H9 (cell line): ENCODE measurements at regions not wholly inside any gene's neighbourhood (a gene's known extent, or its start where the extent isn't known, plus 50 kb on each side); places are given as distances from the start of the nearest gene placed in this dataset.

Experiments used
- DNase-seq: peaks from one replicate; pipeline ENCODE4 v3.0.0-alpha.2; 2017
- H2AFZ ChIP-seq: one replicate; pipeline ENCODE4 v1.6.1; 2013; ENCODE audit warnings: mild to moderate bottlenecking, low read length, control low read depth, moderate library complexity
- H2AK5ac ChIP-seq: 2 replicates; pipeline ENCODE4 v1.6.1; 2013; ENCODE audit warnings: low read length, control low read depth, mixed read lengths; ENCODE audit not compliant: insufficient read length
- H2BK120ac ChIP-seq: one replicate; pipeline ENCODE4 v1.6.1; 2013; ENCODE audit warnings: low read depth, mild to moderate bottlenecking, low read length, control low read depth, inconsistent platforms; ENCODE audit not compliant: poor library complexity, severe bottlenecking
- H2BK12ac ChIP-seq: 2 replicates; pipeline ENCODE4 v1.6.1; 2013; ENCODE audit warnings: low read length, control low read depth, mixed read lengths, low read depth; ENCODE audit not compliant: insufficient read length
- H2BK15ac ChIP-seq: 2 replicates; pipeline ENCODE4 v1.6.1; 2013; ENCODE audit warnings: low read depth, low read length, control low read depth
- H2BK20ac ChIP-seq: one replicate; pipeline ENCODE4 v1.6.1; 2013; ENCODE audit warnings: low read depth, mild to moderate bottlenecking, low read length, control low read depth, inconsistent platforms; ENCODE audit not compliant: poor library complexity, severe bottlenecking
- H2BK5ac ChIP-seq: 2 replicates; pipeline ENCODE4 v1.6.1; 2013; ENCODE audit warnings: low read length, control low read depth, mixed read lengths; ENCODE audit not compliant: insufficient read length
- H3K14ac ChIP-seq: 2 replicates; pipeline ENCODE4 v1.6.1; 2013; ENCODE audit warnings: low read length, control low read depth; ENCODE audit not compliant: insufficient read depth
- H3K18ac ChIP-seq: 2 replicates; pipeline ENCODE4 v1.6.1; 2013; ENCODE audit warnings: low read depth, mild to moderate bottlenecking, mixed read lengths, low read length, control low read depth; ENCODE audit not compliant: insufficient read length
- H3K23ac ChIP-seq: 2 replicates; pipeline ENCODE4 v1.6.1; 2013; ENCODE audit warnings: low read length, control low read depth, mixed read lengths, low read depth; ENCODE audit not compliant: insufficient read length
- H3K23me2 ChIP-seq: 2 replicates; pipeline ENCODE4 v1.6.1; 2013; ENCODE audit warnings: low read depth, mild to moderate bottlenecking, mixed read lengths, low read length, control low read depth; ENCODE audit not compliant: insufficient read length, poor library complexity, severe bottlenecking
- H3K27ac ChIP-seq: 2 replicates; pipeline ENCODE4 v1.5.1; 2013; ENCODE audit warnings: low read length, control low read depth, mixed read lengths, low read depth; ENCODE audit not compliant: insufficient read length
- H3K27me3 ChIP-seq: 2 replicates; pipeline ENCODE4 v1.6.1; 2013; ENCODE audit warnings: low read length, control low read depth, inconsistent platforms; ENCODE audit not compliant: insufficient read depth
- H3K4ac ChIP-seq: 2 replicates; pipeline ENCODE4 v1.6.1; 2013; ENCODE audit warnings: low read depth, mild to moderate bottlenecking, control low read depth, inconsistent platforms, low read length, moderate library complexity
- H3K4me1 ChIP-seq: 2 replicates; pipeline ENCODE4 v1.6.1; 2013; ENCODE audit warnings: low read length, control low read depth, inconsistent platforms; ENCODE audit not compliant: insufficient read depth
- H3K4me2 ChIP-seq: 2 replicates; pipeline ENCODE4 v1.6.1; 2013; ENCODE audit warnings: low read length, control low read depth, mixed read lengths; ENCODE audit not compliant: insufficient read length, insufficient read depth
- H3K56ac ChIP-seq: 2 replicates; pipeline ENCODE4 v1.6.1; 2013; ENCODE audit warnings: low read depth, mild to moderate bottlenecking, mixed read lengths, low read length, control low read depth; ENCODE audit not compliant: insufficient read length
- H3K79me1 ChIP-seq: 2 replicates; pipeline ENCODE4 v1.6.1; 2013; ENCODE audit warnings: low read depth, mild to moderate bottlenecking, moderate library complexity, low read length, control low read depth, inconsistent platforms; ENCODE audit not compliant: insufficient read depth, poor library complexity, severe bottlenecking
- H3K79me2 ChIP-seq: 2 replicates; pipeline ENCODE4 v1.6.1; 2013; ENCODE audit warnings: low read length, control low read depth, inconsistent platforms; ENCODE audit not compliant: insufficient read depth
- H3K9ac ChIP-seq: 2 replicates; pipeline ENCODE4 v1.6.1; 2013; ENCODE audit warnings: low read length, control low read depth, mixed read lengths; ENCODE audit not compliant: insufficient read length; ENCODE audit errors: extremely low read depth
- H3K9me3 ChIP-seq: one replicate; pipeline ENCODE4 v1.6.1; 2013; ENCODE audit warnings: low read depth, low read length, inconsistent platforms; ENCODE audit not compliant: control insufficient read depth
- H3T11ph ChIP-seq: one replicate; pipeline ENCODE4 v1.6.1; 2013; ENCODE audit warnings: mild to moderate bottlenecking, low read length, control low read depth, inconsistent platforms
- H4K20me1 ChIP-seq: one replicate; pipeline ENCODE4 v1.6.1; 2013; ENCODE audit not compliant: control insufficient read depth, insufficient read length, insufficient read depth
- H4K5ac ChIP-seq: 2 replicates; pipeline ENCODE4 v1.6.1; 2013; ENCODE audit warnings: low read depth, mild to moderate bottlenecking, mixed read lengths, low read length, control low read depth; ENCODE audit not compliant: insufficient read length
- H4K8ac ChIP-seq: replicated peaks from 2 replicates; pipeline ENCODE4 v1.6.1; 2013; ENCODE audit warnings: low read length, control low read depth, mixed read lengths, low read depth; ENCODE audit not compliant: insufficient read length
- H4K91ac ChIP-seq: 2 replicates; pipeline ENCODE4 v1.6.1; 2013; ENCODE audit warnings: low read depth, mild to moderate bottlenecking, moderate library complexity, mixed read lengths, low read length, control low read depth; ENCODE audit not compliant: insufficient read length
- H3K27ac Mint-ChIP-seq, 3 experiments: 2 replicates in 2 of 3; 3 replicates in 1 of 3; pipeline ENCODE4 v1.8.0; 2020 to 2021; ENCODE audit warnings: mixed read lengths in 3 of 3, mild to moderate bottlenecking in 1 of 3, moderate library complexity in 1 of 3
- H3K27me3 Mint-ChIP-seq: 2 replicates; pipeline ENCODE4 v1.8.0; 2021; ENCODE audit warnings: low read depth, mild to moderate bottlenecking, moderate library complexity, mixed read lengths
- H3K36me3 Mint-ChIP-seq, 3 experiments: 2 replicates in 2 of 3; 3 replicates in 1 of 3; pipeline ENCODE4 v1.8.0; 2020 to 2021; ENCODE audit warnings: low read depth in 3 of 3, mixed read lengths in 3 of 3; ENCODE audit not compliant: insufficient read depth in 1 of 3
- H3K4me1 Mint-ChIP-seq, 2 experiments: 2 replicates each; pipeline ENCODE4 v1.8.0; 2020; ENCODE audit warnings: mixed read lengths in 2 of 2
- H3K4me3 Mint-ChIP-seq, 2 experiments: 2 replicates in 1 of 2; 3 replicates in 1 of 2; pipeline ENCODE4 v1.8.0; 2020 to 2021; ENCODE audit warnings: mild to moderate bottlenecking in 2 of 2, mixed read lengths in 2 of 2, moderate library complexity in 1 of 2
- H3K9me3 Mint-ChIP-seq, 2 experiments: 2 replicates in 1 of 2; 3 replicates in 1 of 2; pipeline ENCODE4 v1.8.0; 2020; ENCODE audit warnings: mild to moderate bottlenecking in 2 of 2, mixed read lengths in 2 of 2, moderate library complexity in 1 of 2
- CTCF ChIP-seq: fragments of 200-600 bp; sonication (generic); conservative IDR thresholded peaks from 3 replicates; pipeline ENCODE4 v1.8.0; 2021; ENCODE audit warnings: antibody characterized with exemption, mild to moderate bottlenecking
- WGBS: extraction: QIAGEN DNeasy Blood & Tissue Kit; methylation state at CpG from one replicate; pipeline ENCODE4 v1.1.7; 2013; ENCODE audit warnings: missing lambda C conversion rate, low lambda C conversion rate, mixed read lengths; ENCODE audit not compliant: insufficient read length; ENCODE audit errors: extremely low coverage; 5-methylcytosine and 5-hydroxymethylcytosine counted together

- no peak overlapping the region for H2BK5ac ChIP-seq
- H4K20me1 ChIP-seq = no peaks in the 10 kb centered on the region
- H3K9me3 ChIP-seq = no peaks in the 10 kb centered on the region
- no peak overlapping the region for H3K14ac ChIP-seq
- H3K23me2 ChIP-seq = no peaks in the 10 kb centered on the region
- H2BK15ac ChIP-seq = no peak overlapping the region
- H2BK120ac ChIP-seq = no peak overlapping the region
- no peaks in the 10 kb centered on the region for H3K79me1 ChIP-seq
- no peaks in the 10 kb centered on the region for H3K79me2 ChIP-seq
- H3K23ac ChIP-seq = no peak overlapping the region
- H3K27me3 Mint-ChIP-seq = no peaks in the 10 kb centered on the region
- H3K4me1 Mint-ChIP-seq = peaks cover 0 to 2% of the 10 kb centered on the region in 2 experiments; a peak in 1 of 4 replicates
- H3K18ac ChIP-seq = no peak overlapping the region
- H2AFZ ChIP-seq = no peak overlapping the region
- H3K27me3 ChIP-seq = no peaks in the 10 kb centered on the region
- H4K8ac ChIP-seq = no peak overlapping the region
- H3K4me2 ChIP-seq = no peak overlapping the region
- TF ChIP-seq CTCF = no peak
- H4K91ac ChIP-seq = no peak overlapping the region
- H3K4me3 Mint-ChIP-seq = no peak overlapping the region
- H3K27ac ChIP-seq = no peak overlapping the region
- H3K9ac ChIP-seq = no peak overlapping the region
- H3T11ph ChIP-seq = no peak overlapping the region
- H3K27ac Mint-ChIP-seq = no peak overlapping the region
- H3K4ac ChIP-seq = no peak overlapping the region
- H3K56ac ChIP-seq = no peak overlapping the region
- H4K5ac ChIP-seq = no peak overlapping the region
- H3K9me3 Mint-ChIP-seq = no peaks in the 10 kb centered on the region
- H2AK5ac ChIP-seq = no peak overlapping the region
- no peaks in the 10 kb centered on the region for H3K4me1 ChIP-seq
- H3K36me3 Mint-ChIP-seq = no peaks in the 10 kb centered on the region; a peak in 1 of 7 replicates
- no peak overlapping the region for H2BK20ac ChIP-seq
- no peak overlapping the region for H2BK12ac ChIP-seq
- no CpG with 5 or more reads among the region's 3 CpGs for WGBS
- DNase-seq = no peak
These were observed 741.4 kb upstream of the CCDC54 start for GRCh38 chr3:106635826-106636225.
